GM23338 (cell line): ENCODE measurements at regions not wholly inside any gene's neighbourhood (a gene's known extent, or its start where the extent isn't known, plus 50 kb on each side); places are given as distances from the start of the nearest gene placed in this dataset.

ENCODE experiments used
- ATAC-seq: fragments of 200-7000 bp; cut with Tn5 transposase; 3 replicates; pipeline ENCODE4 v1.9.1; 2020
- DNase-seq: peaks from one replicate; pipeline ENCODE4 v3.0.0-alpha.2; 2015; ENCODE audit warnings: low spot score
- H2AFZ ChIP-seq: fragments of 200-600 bp; sonication (generic); 2 replicates; pipeline ENCODE4 v1.8.0; 2016; ENCODE audit warnings: antibody characterized with exemption, mild to moderate bottlenecking, moderate library complexity
- H3F3A ChIP-seq: fragments of 200-600 bp; sonication (generic); replicated peaks from 2 replicates; pipeline ENCODE4 v1.8.0; 2017; ENCODE audit warnings: antibody characterized with exemption, mixed run types, low read depth
- H3K27ac ChIP-seq: fragments of 200-600 bp; sonication (generic); 2 replicates; pipeline ENCODE4 v1.6.1; 2016; ENCODE audit warnings: low read depth
- H3K27me3 ChIP-seq: fragments of 200-600 bp; sonication (generic); 2 replicates; pipeline ENCODE4 v1.8.0; 2016; ENCODE audit warnings: mild to moderate bottlenecking, mixed run types, moderate library complexity; ENCODE audit not compliant: insufficient read depth
- H3K36me3 ChIP-seq: fragments of 200-600 bp; sonication (generic); 2 replicates; pipeline ENCODE4 v1.8.0; 2016; ENCODE audit warnings: mild to moderate bottlenecking; ENCODE audit not compliant: insufficient read depth
- H3K4me1 ChIP-seq: fragments of 200-600 bp; sonication (generic); 2 replicates; pipeline ENCODE4 v1.8.0; 2016; ENCODE audit warnings: mild to moderate bottlenecking, moderate library complexity; ENCODE audit not compliant: insufficient read depth
- H3K4me2 ChIP-seq: fragments of 200-600 bp; sonication (generic); 2 replicates; pipeline ENCODE4 v1.7.1; 2017; ENCODE audit warnings: mixed run types
- H3K4me3 ChIP-seq: fragments of 200-600 bp; sonication (generic); 2 replicates; pipeline ENCODE4 v1.6.1; 2016; ENCODE audit warnings: mixed run types
- H3K79me2 ChIP-seq: fragments of 200-600 bp; sonication (generic); replicated peaks from 2 replicates; pipeline ENCODE4 v1.8.0; 2017; ENCODE audit warnings: mild to moderate bottlenecking; ENCODE audit not compliant: insufficient read depth
- H3K9me2 ChIP-seq: fragments of 200-600 bp; sonication (generic); 2 replicates; pipeline ENCODE4 v1.8.0; 2017; ENCODE audit not compliant: insufficient read depth
- H4K20me1 ChIP-seq: fragments of 200-600 bp; sonication (generic); replicated peaks from 2 replicates; pipeline ENCODE4 v1.8.0; 2017; ENCODE audit warnings: mild to moderate bottlenecking; ENCODE audit not compliant: insufficient read depth
- H3K27ac Mint-ChIP-seq: 2 replicates; pipeline ENCODE4 v1.8.0; 2020; ENCODE audit warnings: inconsistent platforms, mild to moderate bottlenecking, moderate library complexity, mixed read lengths
- H3K27me3 Mint-ChIP-seq: 3 replicates; pipeline ENCODE4 v1.8.0; 2022; ENCODE audit warnings: low read depth, mild to moderate bottlenecking, moderate library complexity, mixed read lengths, inconsistent platforms; ENCODE audit not compliant: insufficient read depth, poor library complexity
- H3K36me3 Mint-ChIP-seq: 3 replicates; pipeline ENCODE4 v1.8.0; 2021; ENCODE audit warnings: low read depth, mild to moderate bottlenecking, inconsistent platforms, moderate library complexity, mixed read lengths
- H3K4me1 Mint-ChIP-seq: 3 replicates; pipeline ENCODE4 v1.8.0; 2020; ENCODE audit warnings: mild to moderate bottlenecking, inconsistent platforms, mixed read lengths
- H3K4me3 Mint-ChIP-seq: 3 replicates; pipeline ENCODE4 v1.8.0; 2021; ENCODE audit warnings: moderate library complexity, mild to moderate bottlenecking, inconsistent platforms, mixed read lengths
- H3K9me3 Mint-ChIP-seq: 3 replicates; pipeline ENCODE4 v1.8.0; 2020; ENCODE audit warnings: moderate library complexity, mild to moderate bottlenecking, inconsistent platforms, mixed read lengths
- CREB1 ChIP-seq: fragments of 250-450 bp; sonication (Bioruptor Pico); IDR thresholded peaks from 2 replicates; pipeline ENCODE4 v1.5.0; 2020; ENCODE audit warnings: low read depth, mild to moderate bottlenecking, moderate library complexity
- EZH2 ChIP-seq: fragments of 200-600 bp; sonication (generic); IDR thresholded peaks from one replicate; pipeline ENCODE4 v1.8.0; 2017; ENCODE audit warnings: antibody characterized with exemption, mild to moderate bottlenecking, low read depth; ENCODE audit not compliant: unreplicated experiment
- EZH2phosphoT487 ChIP-seq: fragments of 200-600 bp; sonication (generic); IDR thresholded peaks from one replicate; pipeline ENCODE4 v1.8.1; 2018; ENCODE audit warnings: antibody characterized with exemption; ENCODE audit not compliant: unreplicated experiment
- JUNB ChIP-seq: IDR thresholded peaks from one replicate; pipeline ENCODE4 v1.6.1; 2016; ENCODE audit warnings: antibody characterized with exemption; ENCODE audit not compliant: unreplicated experiment
- STAT1 ChIP-seq: IDR thresholded peaks from one replicate; pipeline ENCODE4 v1.6.1; 2016; ENCODE audit warnings: antibody characterized with exemption; ENCODE audit not compliant: unreplicated experiment
- ZNF114 ChIP-seq: fragments of 250-450 bp; sonication (Bioruptor Pico); IDR thresholded peaks from 2 replicates; pipeline ENCODE4 v1.5.0; 2020; ENCODE audit warnings: mild to moderate bottlenecking, moderate library complexity
- TF ChIP-seq, protein P1 (sequence below): IDR thresholded peaks from one replicate; pipeline ENCODE4 v1.6.1; 2018; ENCODE audit warnings: antibody characterized with exemption; ENCODE audit not compliant: unreplicated experiment
- TF ChIP-seq, protein P2 (sequence below): fragments of 250-450 bp; sonication (Bioruptor Pico); IDR thresholded peaks from 2 replicates; pipeline ENCODE4 v1.5.0; 2020; ENCODE audit warnings: mild to moderate bottlenecking, moderate library complexity
- TF ChIP-seq, protein P3 (sequence below), 2 experiments: fragments of 200-600 bp in 1 of 2; sonication (generic) in 1 of 2; conservative IDR thresholded peaks; 2 replicates each; pipeline versions ENCODE4 v1.5.1 to v1.6.1; 2016 to 2017; ENCODE audit warnings: antibody characterized with exemption in 2 of 2, low read depth in 2 of 2, mild to moderate bottlenecking in 2 of 2, moderate library complexity in 1 of 2

- TF ChIP-seq, protein P1, sequence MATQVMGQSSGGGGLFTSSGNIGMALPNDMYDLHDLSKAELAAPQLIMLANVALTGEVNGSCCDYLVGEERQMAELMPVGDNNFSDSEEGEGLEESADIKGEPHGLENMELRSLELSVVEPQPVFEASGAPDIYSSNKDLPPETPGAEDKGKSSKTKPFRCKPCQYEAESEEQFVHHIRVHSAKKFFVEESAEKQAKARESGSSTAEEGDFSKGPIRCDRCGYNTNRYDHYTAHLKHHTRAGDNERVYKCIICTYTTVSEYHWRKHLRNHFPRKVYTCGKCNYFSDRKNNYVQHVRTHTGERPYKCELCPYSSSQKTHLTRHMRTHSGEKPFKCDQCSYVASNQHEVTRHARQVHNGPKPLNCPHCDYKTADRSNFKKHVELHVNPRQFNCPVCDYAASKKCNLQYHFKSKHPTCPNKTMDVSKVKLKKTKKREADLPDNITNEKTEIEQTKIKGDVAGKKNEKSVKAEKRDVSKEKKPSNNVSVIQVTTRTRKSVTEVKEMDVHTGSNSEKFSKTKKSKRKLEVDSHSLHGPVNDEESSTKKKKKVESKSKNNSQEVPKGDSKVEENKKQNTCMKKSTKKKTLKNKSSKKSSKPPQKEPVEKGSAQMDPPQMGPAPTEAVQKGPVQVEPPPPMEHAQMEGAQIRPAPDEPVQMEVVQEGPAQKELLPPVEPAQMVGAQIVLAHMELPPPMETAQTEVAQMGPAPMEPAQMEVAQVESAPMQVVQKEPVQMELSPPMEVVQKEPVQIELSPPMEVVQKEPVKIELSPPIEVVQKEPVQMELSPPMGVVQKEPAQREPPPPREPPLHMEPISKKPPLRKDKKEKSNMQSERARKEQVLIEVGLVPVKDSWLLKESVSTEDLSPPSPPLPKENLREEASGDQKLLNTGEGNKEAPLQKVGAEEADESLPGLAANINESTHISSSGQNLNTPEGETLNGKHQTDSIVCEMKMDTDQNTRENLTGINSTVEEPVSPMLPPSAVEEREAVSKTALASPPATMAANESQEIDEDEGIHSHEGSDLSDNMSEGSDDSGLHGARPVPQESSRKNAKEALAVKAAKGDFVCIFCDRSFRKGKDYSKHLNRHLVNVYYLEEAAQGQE = no peak
- TF ChIP-seq ZNF114 (CRISPR knock-in tag) = no peak
Observed at GRCh38 chr2:7976206-7976605, 705.6 kb upstream of the ID2 start (continued).

- ATAC-seq = no peak
- H3F3A ChIP-seq = no peaks in the 10 kb centered on the region
- H3K4me3 ChIP-seq = no peak overlapping the region
- peaks cover 3% of the 10 kb centered on the region for H3K27me3 Mint-ChIP-seq
- no peak overlapping the region for H3K4me2 ChIP-seq
- H2AFZ ChIP-seq = peak overlapping the region; percentile 44; the same call in 1 of the 2 replicates
- H3K9me2 ChIP-seq = peaks cover 16% of the 10 kb centered on the region; the same call in 1 of the 2 replicates
- no peak overlapping the region for H3K27ac Mint-ChIP-seq
- H3K9me3 Mint-ChIP-seq = peaks cover 6% of the 10 kb centered on the region; the same call in 2 of the 3 replicates
- H3K36me3 ChIP-seq = no peaks in the 10 kb centered on the region
- H3K27me3 ChIP-seq = no peaks in the 10 kb centered on the region
- H3K4me3 Mint-ChIP-seq = no peak overlapping the region
- H3K4me1 ChIP-seq = peaks cover 7% of the 10 kb centered on the region
- H3K36me3 Mint-ChIP-seq = peaks cover 6% of the 10 kb centered on the region; the same call in 2 of the 3 replicates
- TF ChIP-seq EZH2phosphoT487 = no peak
- no peak for TF ChIP-seq JUNB
- TF ChIP-seq CREB1 (CRISPR knock-in tag) = no peak
- TF ChIP-seq, protein P2, sequence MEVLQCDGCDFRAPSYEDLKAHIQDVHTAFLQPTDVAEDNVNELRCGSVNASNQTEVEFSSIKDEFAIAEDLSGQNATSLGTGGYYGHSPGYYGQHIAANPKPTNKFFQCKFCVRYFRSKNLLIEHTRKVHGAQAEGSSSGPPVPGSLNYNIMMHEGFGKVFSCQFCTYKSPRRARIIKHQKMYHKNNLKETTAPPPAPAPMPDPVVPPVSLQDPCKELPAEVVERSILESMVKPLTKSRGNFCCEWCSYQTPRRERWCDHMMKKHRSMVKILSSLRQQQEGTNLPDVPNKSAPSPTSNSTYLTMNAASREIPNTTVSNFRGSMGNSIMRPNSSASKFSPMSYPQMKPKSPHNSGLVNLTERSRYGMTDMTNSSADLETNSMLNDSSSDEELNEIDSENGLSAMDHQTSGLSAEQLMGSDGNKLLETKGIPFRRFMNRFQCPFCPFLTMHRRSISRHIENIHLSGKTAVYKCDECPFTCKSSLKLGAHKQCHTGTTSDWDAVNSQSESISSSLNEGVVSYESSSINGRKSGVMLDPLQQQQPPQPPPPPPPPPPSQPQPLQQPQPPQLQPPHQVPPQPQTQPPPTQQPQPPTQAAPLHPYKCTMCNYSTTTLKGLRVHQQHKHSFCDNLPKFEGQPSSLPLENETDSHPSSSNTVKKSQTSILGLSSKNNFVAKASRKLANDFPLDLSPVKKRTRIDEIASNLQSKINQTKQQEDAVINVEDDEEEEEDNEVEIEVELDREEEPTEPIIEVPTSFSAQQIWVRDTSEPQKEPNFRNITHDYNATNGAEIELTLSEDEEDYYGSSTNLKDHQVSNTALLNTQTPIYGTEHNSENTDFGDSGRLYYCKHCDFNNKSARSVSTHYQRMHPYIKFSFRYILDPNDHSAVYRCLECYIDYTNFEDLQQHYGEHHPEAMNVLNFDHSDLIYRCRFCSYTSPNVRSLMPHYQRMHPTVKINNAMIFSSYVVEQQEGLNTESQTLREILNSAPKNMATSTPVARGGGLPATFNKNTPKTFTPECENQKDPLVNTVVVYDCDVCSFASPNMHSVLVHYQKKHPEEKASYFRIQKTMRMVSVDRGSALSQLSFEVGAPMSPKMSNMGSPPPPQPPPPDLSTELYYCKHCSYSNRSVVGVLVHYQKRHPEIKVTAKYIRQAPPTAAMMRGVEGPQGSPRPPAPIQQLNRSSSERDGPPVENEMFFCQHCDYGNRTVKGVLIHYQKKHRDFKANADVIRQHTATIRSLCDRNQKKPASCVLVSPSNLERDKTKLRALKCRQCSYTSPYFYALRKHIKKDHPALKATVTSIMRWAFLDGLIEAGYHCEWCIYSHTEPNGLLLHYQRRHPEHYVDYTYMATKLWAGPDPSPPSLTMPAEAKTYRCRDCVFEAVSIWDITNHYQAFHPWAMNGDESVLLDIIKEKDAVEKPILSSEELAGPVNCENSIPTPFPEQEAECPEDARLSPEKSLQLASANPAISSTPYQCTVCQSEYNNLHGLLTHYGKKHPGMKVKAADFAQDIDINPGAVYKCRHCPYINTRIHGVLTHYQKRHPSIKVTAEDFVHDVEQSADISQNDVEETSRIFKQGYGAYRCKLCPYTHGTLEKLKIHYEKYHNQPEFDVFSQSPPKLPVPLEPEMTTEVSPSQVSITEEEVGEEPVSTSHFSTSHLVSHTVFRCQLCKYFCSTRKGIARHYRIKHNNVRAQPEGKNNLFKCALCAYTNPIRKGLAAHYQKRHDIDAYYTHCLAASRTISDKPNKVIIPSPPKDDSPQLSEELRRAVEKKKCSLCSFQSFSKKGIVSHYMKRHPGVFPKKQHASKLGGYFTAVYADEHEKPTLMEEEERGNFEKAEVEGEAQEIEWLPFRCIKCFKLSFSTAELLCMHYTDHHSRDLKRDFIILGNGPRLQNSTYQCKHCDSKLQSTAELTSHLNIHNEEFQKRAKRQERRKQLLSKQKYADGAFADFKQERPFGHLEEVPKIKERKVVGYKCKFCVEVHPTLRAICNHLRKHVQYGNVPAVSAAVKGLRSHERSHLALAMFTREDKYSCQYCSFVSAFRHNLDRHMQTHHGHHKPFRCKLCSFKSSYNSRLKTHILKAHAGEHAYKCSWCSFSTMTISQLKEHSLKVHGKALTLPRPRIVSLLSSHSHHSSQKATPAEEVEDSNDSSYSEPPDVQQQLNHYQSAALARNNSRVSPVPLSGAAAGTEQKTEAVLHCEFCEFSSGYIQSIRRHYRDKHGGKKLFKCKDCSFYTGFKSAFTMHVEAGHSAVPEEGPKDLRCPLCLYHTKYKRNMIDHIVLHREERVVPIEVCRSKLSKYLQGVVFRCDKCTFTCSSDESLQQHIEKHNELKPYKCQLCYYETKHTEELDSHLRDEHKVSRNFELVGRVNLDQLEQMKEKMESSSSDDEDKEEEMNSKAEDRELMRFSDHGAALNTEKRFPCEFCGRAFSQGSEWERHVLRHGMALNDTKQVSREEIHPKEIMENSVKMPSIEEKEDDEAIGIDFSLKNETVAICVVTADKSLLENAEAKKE = no peak
- no peak for TF ChIP-seq EZH2
- TF ChIP-seq, protein P3, sequence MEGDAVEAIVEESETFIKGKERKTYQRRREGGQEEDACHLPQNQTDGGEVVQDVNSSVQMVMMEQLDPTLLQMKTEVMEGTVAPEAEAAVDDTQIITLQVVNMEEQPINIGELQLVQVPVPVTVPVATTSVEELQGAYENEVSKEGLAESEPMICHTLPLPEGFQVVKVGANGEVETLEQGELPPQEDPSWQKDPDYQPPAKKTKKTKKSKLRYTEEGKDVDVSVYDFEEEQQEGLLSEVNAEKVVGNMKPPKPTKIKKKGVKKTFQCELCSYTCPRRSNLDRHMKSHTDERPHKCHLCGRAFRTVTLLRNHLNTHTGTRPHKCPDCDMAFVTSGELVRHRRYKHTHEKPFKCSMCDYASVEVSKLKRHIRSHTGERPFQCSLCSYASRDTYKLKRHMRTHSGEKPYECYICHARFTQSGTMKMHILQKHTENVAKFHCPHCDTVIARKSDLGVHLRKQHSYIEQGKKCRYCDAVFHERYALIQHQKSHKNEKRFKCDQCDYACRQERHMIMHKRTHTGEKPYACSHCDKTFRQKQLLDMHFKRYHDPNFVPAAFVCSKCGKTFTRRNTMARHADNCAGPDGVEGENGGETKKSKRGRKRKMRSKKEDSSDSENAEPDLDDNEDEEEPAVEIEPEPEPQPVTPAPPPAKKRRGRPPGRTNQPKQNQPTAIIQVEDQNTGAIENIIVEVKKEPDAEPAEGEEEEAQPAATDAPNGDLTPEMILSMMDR (conservative IDR thresholded peaks at IDR 0.05; ENCODE audit: low read depth in 2 of 2) = no peak
- TF ChIP-seq STAT1 = no peak
- H3K4me1 Mint-ChIP-seq = peaks cover 1% of the 10 kb centered on the region; the same call in 2 of the 3 replicates
- no peak overlapping the region for H3K27ac ChIP-seq
- H4K20me1 ChIP-seq = no peaks in the 10 kb centered on the region
- H3K79me2 ChIP-seq = no peaks in the 10 kb centered on the region
- no peak for DNase-seq
Observed at GRCh38 chr2:7977981-7978380, 703.9 kb upstream of the ID2 start.
